RPMI8226 (cell line): ENCODE measurements at regions not wholly inside any gene's neighbourhood (a gene's known extent, or its start where the extent isn't known, plus 50 kb on each side); places are given as distances from the start of the nearest gene placed in this dataset.

Source experiments
- DNase-seq: peaks from one replicate; pipeline ENCODE4 v3.0.0-alpha.2; 2015

GRCh38 chr14:42002141-42002540, 395.5 kb downstream of the LRFN5 start:
- no peak for DNase-seq

GRCh38 chr14:42001431-42001830, 394.8 kb downstream of the LRFN5 start:
- DNase-seq = no peak

GRCh38 chr14:42000450-42000849, 393.8 kb downstream of the LRFN5 start:
- no peak for DNase-seq

GRCh38 chr14:41993687-41994086, 387.0 kb downstream of the LRFN5 start:
- DNase-seq = no peak

- DNase-seq = no peak
These were observed 380.0 kb downstream of the LRFN5 start for GRCh38 chr14:41986700-41987099.

- no peak for DNase-seq
These were observed 379.5 kb downstream of the LRFN5 start for GRCh38 chr14:41986083-41986645.

- DNase-seq = no peak
These were observed 366.5 kb downstream of the LRFN5 start for GRCh38 chr14:41973178-41973577.

- DNase-seq = no peak
These were observed 365.9 kb downstream of the LRFN5 start for GRCh38 chr14:41972531-41972930.

GRCh38 chr14:41960281-41960680, 353.6 kb downstream of the LRFN5 start:
- DNase-seq = no peak

- no peak for DNase-seq
These were observed 350.8 kb downstream of the LRFN5 start for GRCh38 chr14:41957459-41957858.
